Esophagus muscularis mucosa (tissue), 4 donors: ENCODE measurements at regions not wholly inside any gene's neighbourhood (a gene's known extent, or its start where the extent isn't known, plus 50 kb on each side); places are given as distances from the start of the nearest gene placed in this dataset.
A peak's percentile ranks its signal among the peaks of the same experiment; 100 is the strongest.

ENCODE experiments used
- DNase-seq: peaks from one replicate; pipeline ENCODE4 v3.0.0-alpha.2; 2017; ENCODE audit errors: extremely low spot score
- H3K27ac ChIP-seq, 4 donors: fragments of 200-600 bp; sonication (generic); replicated peaks in 1 of 4; 1 replicate in 3 of 4; 2 replicates in 1 of 4; pipeline ENCODE4 v1.5.1; 2016 to 2019; ENCODE audit warnings: mild to moderate bottlenecking in 1 of 4
- H3K27me3 ChIP-seq, 4 donors: fragments of 200-600 bp; sonication (generic); one replicate each; pipeline versions ENCODE4 v1.5.1 to v1.6.0; 2016 to 2019
- H3K36me3 ChIP-seq, 4 donors: fragments of 200-600 bp; sonication (generic); one replicate each; pipeline ENCODE4 v1.5.1; 2016 to 2019
- H3K4me1 ChIP-seq, 4 donors: fragments of 200-600 bp; sonication (generic); one replicate each; pipeline ENCODE4 v1.5.1; 2016 to 2019
- H3K4me3 ChIP-seq, 4 donors: fragments of 200-600 bp; sonication (generic); 1 replicate in 2 of 4; 2 replicates in 2 of 4; pipeline ENCODE4 v1.5.1; 2016 to 2019; ENCODE audit warnings: mild to moderate bottlenecking in 4 of 4, moderate library complexity in 1 of 4
- H3K9me3 ChIP-seq, 4 donors: fragments of 200-600 bp; sonication (generic); 1 replicate in 3 of 4; 2 replicates in 1 of 4; pipeline ENCODE4 v1.5.1; 2016 to 2019
- EP300 ChIP-seq: sonication (generic); formaldehyde crosslinking; IDR thresholded peaks from one replicate; pipeline ENCODE4 v1.6.1; 2017; ENCODE audit warnings: antibody characterized with exemption
- POLR2A ChIP-seq: fragments of 450-650 bp; IDR thresholded peaks from one replicate; pipeline ENCODE4 v1.6.1; 2017; ENCODE audit warnings: antibody characterized with exemption, moderate library complexity, mild to moderate bottlenecking, low read depth
- POLR2AphosphoS5 ChIP-seq, 2 donors: sonication (generic); formaldehyde crosslinking; IDR thresholded peaks; one replicate each; pipeline ENCODE4 v1.6.1; 2017; ENCODE audit warnings: antibody characterized with exemption in 2 of 2
- WGBS: methylation state at CpG from one replicate; pipeline ENCODE4 v1.1.5; 2018; 5-methylcytosine and 5-hydroxymethylcytosine counted together
- intact Hi-C: fragments of 100-400 bp; cut with DNase I; formaldehyde crosslinking; loops from one replicate; pipeline ENCODE4 v1.15.1; 2023
- TF ChIP-seq, protein P1 (sequence below), 3 experiments: fragments of 200-600 bp in 2 of 3; fragments of 450-650 bp in 1 of 3; sonication (generic) in 2 of 3; IDR thresholded peaks; one replicate each; pipeline ENCODE4 v1.5.1; 2017 to 2019; ENCODE audit warnings: antibody characterized with exemption in 3 of 3, mild to moderate bottlenecking in 2 of 3, moderate library complexity in 1 of 3

DNA sequence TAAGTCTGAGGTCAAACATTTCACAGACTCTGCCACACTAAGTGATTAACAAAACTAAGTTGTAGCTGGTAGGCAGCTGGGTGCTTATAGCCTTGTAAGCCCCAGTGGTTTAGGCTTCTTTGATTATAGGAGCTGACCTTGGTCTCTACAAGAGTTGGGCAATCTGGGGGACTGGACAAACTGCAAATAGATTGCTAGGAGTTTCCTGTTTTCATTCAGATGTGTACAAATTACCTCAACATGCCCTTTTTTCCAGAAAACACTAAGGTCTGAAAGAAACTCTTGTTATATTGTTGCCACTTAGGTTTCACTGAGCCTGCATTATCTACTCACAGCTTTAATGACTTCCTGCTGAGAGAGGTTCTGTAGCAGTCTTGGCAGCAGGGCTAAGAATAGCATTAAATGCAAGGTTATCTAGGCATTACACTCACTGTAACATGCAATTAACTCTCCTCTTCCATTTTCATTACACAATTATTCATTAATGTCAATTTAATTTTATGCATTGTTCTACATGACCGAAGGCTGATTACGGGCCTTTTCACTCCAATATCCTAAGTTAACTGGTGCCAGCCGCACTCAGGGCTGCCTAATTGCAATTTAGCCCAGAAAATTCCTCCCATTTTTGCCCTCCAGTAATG is 314.0 kb downstream of the LMO4 start:
- no peak for DNase-seq
- intact Hi-C loops: no loop called here
- Histone ChIP-seq H3K36me3 (no peaks in the 10 kb centered on the region), H3K9me3 (no peaks in the 10 kb centered on the region), H3K27me3 (no peaks in the 10 kb centered on the region), H3K27ac (no peak overlapping the region), H3K4me3 (no peak overlapping the region), H3K4me1 (peaks cover 0 to 16% (median 11%) of the 10 kb centered on the region in 4 donors)
- 81% methylated on average over 3 of the region's 3 CpGs for WGBS
- TF ChIP-seq EP300 (no peak), POLR2AphosphoS5 (IDR thresholded peaks at IDR 0.05) (no peak), POLR2A (no peak)
- TF ChIP-seq, protein P1, sequence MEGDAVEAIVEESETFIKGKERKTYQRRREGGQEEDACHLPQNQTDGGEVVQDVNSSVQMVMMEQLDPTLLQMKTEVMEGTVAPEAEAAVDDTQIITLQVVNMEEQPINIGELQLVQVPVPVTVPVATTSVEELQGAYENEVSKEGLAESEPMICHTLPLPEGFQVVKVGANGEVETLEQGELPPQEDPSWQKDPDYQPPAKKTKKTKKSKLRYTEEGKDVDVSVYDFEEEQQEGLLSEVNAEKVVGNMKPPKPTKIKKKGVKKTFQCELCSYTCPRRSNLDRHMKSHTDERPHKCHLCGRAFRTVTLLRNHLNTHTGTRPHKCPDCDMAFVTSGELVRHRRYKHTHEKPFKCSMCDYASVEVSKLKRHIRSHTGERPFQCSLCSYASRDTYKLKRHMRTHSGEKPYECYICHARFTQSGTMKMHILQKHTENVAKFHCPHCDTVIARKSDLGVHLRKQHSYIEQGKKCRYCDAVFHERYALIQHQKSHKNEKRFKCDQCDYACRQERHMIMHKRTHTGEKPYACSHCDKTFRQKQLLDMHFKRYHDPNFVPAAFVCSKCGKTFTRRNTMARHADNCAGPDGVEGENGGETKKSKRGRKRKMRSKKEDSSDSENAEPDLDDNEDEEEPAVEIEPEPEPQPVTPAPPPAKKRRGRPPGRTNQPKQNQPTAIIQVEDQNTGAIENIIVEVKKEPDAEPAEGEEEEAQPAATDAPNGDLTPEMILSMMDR (IDR thresholded peaks at IDR 0.05): no peak

DNA sequence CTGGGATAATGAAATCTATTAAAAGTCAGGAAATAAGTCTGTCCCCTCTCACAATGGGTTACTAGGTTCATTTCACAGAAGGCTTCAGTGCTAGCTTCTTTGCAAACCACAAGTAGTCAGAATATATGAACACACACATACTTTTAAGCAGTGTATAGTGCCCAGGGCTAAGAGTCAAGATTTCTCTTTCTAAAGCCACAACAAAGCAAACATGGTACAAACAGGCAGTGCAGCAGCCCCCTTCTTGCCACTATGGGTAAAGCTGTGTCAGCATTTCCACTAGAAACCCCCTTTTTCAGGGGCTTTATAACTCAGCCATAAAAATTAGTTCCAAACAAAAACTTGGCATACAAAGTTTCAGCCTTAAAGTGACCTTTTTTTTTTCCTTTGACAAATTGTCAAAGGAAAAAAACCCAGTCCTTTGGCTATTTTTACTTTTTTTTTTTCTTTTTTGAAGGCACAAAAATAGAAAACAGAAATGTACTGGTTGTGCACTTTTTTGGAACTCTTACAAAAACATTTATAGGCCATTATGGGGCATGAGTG is 315.4 kb downstream of the LMO4 start:
- H3K4me3 ChIP-seq: no peak overlapping the region
- DNase-seq: no peak
- H3K9me3 ChIP-seq: no peaks in the 10 kb centered on the region
- intact Hi-C loops: no loop called here
- H3K27ac ChIP-seq: no peak overlapping the region
- peaks cover 0 to 16% (median 11%) of the 10 kb centered on the region in 4 donors for H3K4me1 ChIP-seq
- H3K27me3 ChIP-seq: no peaks in the 10 kb centered on the region
- H3K36me3 ChIP-seq: no peaks in the 10 kb centered on the region
- TF ChIP-seq, protein P1 (IDR thresholded peaks at IDR 0.05): no peak
- TF ChIP-seq POLR2A (no peak), POLR2AphosphoS5 (IDR thresholded peaks at IDR 0.05) (no peak), EP300 (no peak)

DNA sequence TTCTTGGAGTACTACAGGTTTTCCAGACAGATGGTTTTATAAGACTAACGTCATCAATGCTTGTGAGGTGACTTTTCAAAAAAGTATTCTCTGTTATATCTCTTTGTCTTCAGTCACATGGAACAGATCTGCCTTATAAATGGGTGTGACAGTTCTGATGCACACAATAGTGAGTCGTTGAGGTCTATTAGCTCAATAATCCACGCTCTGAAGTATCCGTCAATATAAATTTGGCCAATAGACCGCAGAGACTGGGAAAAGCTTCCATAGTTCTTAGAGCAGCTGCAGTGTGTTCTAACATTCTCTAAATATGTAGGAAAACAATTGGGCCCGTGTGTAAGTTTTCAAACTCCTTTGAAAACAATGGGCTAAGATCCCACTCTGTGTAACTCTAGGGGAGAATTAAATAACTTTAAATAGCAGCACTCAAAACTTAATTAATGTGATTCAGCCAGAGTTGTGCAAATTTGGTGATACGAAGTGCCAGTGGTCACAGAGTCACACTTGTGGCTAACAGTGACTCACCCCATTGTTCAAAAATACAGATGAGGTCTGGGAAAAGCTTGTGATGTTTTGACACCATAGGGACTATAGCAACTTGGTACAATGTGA is 316.0 kb downstream of the LMO4 start:
- H3K27ac ChIP-seq: peak overlapping the region in 2 of 4 donors; percentile 3 to 12
- intact Hi-C loops: no loop called here

DNA sequence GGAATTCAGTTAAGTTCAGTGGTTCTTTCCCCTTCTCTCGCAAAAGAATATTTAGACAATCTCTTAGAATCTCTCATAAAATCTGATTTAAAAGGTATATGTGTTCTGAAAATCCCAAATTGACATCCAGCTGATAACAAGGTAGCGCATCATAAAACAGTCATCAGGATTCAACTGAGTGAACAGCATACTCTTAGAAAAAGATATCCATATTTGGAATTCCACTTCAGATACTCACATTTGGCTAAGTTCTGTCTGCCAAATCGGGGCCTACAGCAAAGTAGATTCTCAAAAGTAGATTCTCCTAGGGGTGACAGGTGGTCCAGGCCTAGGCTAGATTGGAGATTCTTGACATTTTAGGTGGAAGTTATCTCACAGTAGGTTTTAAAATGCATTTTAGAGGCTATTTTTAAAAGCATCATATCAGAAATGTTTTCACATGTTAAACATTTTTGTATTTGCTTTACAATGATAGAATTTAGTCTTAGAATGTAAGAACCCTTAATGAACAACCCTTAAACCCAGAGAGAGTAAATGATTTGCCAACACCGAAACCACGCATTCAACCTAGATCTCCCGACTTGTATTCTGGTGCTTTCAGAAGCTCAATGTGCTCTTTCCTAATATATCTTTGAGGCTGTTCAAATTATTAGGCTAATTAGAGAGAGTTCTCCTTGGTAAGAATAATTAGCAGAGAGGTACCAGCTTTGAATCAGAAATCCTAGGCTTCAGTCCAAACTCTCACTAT is 318.9 kb downstream of the LMO4 start:
- Histone ChIP-seq H3K36me3 (no peaks in the 10 kb centered on the region), H3K9me3 (no peaks in the 10 kb centered on the region), H3K27me3 (no peaks in the 10 kb centered on the region), H3K4me3 (no peak overlapping the region), H3K27ac (no peak overlapping the region), H3K4me1 (peaks cover 0 to 16% (median 11%) of the 10 kb centered on the region in 4 donors)
- 97% methylated on average over 6 of the region's 6 CpGs for WGBS
- no peak for DNase-seq
- intact Hi-C loops: no loop called here
- no peak for TF ChIP-seq POLR2AphosphoS5 (IDR thresholded peaks at IDR 0.05)
- TF ChIP-seq, protein P1 (IDR thresholded peaks at IDR 0.05): no peak
- TF ChIP-seq POLR2A: no peak
- TF ChIP-seq EP300: no peak

More for the DNA sequence above, 316.0 kb downstream of the LMO4 start:
- Histone ChIP-seq H3K4me1 (peaks cover 0 to 16% (median 11%) of the 10 kb centered on the region in 4 donors), H3K4me3 (no peak overlapping the region), H3K9me3 (no peaks in the 10 kb centered on the region), H3K27me3 (no peaks in the 10 kb centered on the region), H3K36me3 (no peaks in the 10 kb centered on the region)
- WGBS: 67% methylated on average over 7 of the region's 7 CpGs
- no peak for DNase-seq
- no peak for TF ChIP-seq POLR2A
- TF ChIP-seq EP300: no peak
- TF ChIP-seq, protein P1 (IDR thresholded peaks at IDR 0.05): no peak
- no peak for TF ChIP-seq POLR2AphosphoS5 (IDR thresholded peaks at IDR 0.05)
